K562 (cell line): ENCODE measurements at regions not wholly inside any gene's neighbourhood (a gene's known extent, or its start where the extent isn't known, plus 50 kb on each side); places are given as distances from the start of the nearest gene placed in this dataset.

ENCODE experiments used
- ATAC-seq: fragments of 200-7000 bp; cut with Tn5 transposase; 3 replicates; pipeline ENCODE4 v1.9.1; 2020; ENCODE audit warnings: moderate library complexity
- BruUV-seq: library from RNA; stranded (reverse); fragments of 400-500 nt; replicated peaks from 2 replicates; lab custom pipeline; 2021; lab: Mats Ljungman, UMichigan
- CTCF ChIA-PET: fragments of 300-600 bp; formaldehyde crosslinking; extraction: SDS; loops from one replicate; lab custom pipeline; 2021; ENCODE audit warnings: low intra/inter-chr PET ratio; lab: Yijun Ruan, JAX
- POLR2A ChIA-PET: fragments of 300-600, 350-650 bp; sonication (Branson Sonifier 250); formaldehyde crosslinking; extraction: SDS; loops from one replicate; lab custom pipeline; 2021; ENCODE audit warnings: antibody characterized with exemption, inconsistent platforms; lab: Yijun Ruan, JAX
- DNase-seq, 4 experiments: peaks; one replicate each; pipeline versions ENCODE4 v3.0.0 to v3.0.0-alpha.2; 2011 to 2018; ENCODE audit warnings: low spot score in 3 of 4, mixed read lengths in 3 of 4; ENCODE audit errors: extremely low read depth in 1 of 4
- FAIRE-seq: peaks from 2 replicates; lab custom pipeline; 2011; peaks lifted over from hg19 to GRCh38; lab: Jason Lieb, UNC
- H2AFZ ChIP-seq: 2 replicates; pipeline ENCODE4 v1.6.0; 2011; ENCODE audit warnings: low read depth, low read length, control low read depth, inconsistent platforms
- H3K27ac ChIP-seq: fragments of 200-600 bp; 3 replicates; pipeline ENCODE4 v1.8.0; 2011; ENCODE audit warnings: low read depth, mild to moderate bottlenecking, control low read depth, inconsistent platforms, low read length, moderate library complexity, mixed read lengths; ENCODE audit errors: extremely low read depth
- H3K27me3 ChIP-seq, 2 experiments: fragments of 300-600 bp in 1 of 2; 2 replicates in 1 of 2; 3 replicates in 1 of 2; pipeline versions ENCODE4 v1.6.0 to v1.8.0; 2011; ENCODE audit warnings: inconsistent platforms in 2 of 2, low read length in 2 of 2, mild to moderate bottlenecking in 1 of 2, mixed read lengths in 1 of 2, moderate library complexity in 1 of 2; ENCODE audit not compliant: control insufficient read depth in 2 of 2, insufficient read depth in 2 of 2
- H3K36me3 ChIP-seq: fragments of 300-600 bp; 3 replicates; pipeline ENCODE4 v1.8.0; 2011; ENCODE audit warnings: mild to moderate bottlenecking, low read length, inconsistent platforms; ENCODE audit not compliant: control insufficient read depth, insufficient read depth
- H3K4me1 ChIP-seq, 2 experiments: fragments of 200-600 bp in 1 of 2; replicated peaks in 1 of 2; 2 replicates in 1 of 2; 3 replicates in 1 of 2; pipeline versions ENCODE4 v1.5.1 to v1.8.0; 2011; ENCODE audit warnings: inconsistent platforms in 2 of 2, low read length in 2 of 2, mild to moderate bottlenecking in 1 of 2, mixed read lengths in 1 of 2, moderate library complexity in 1 of 2; ENCODE audit not compliant: control insufficient read depth in 2 of 2, insufficient read depth in 2 of 2
- H3K4me2 ChIP-seq: 2 replicates; pipeline ENCODE4 v1.6.1; 2011; ENCODE audit warnings: low read length, control low read depth, inconsistent platforms, mixed read lengths; ENCODE audit not compliant: insufficient read depth
- H3K4me3 ChIP-seq: fragments of 200-600 bp; sonication (generic), shearing (Covaris generic); 2 replicates; pipeline ENCODE4 v1.5.1; 2016; ENCODE audit warnings: control low read depth, inconsistent platforms
- H3K79me2 ChIP-seq: fragments of 200-600 bp; 3 replicates; pipeline ENCODE4 v1.8.0; 2011; ENCODE audit warnings: low read length, inconsistent platforms; ENCODE audit not compliant: control insufficient read depth, insufficient read depth
- H3K9ac ChIP-seq, 2 experiments: 2 replicates each; pipeline versions ENCODE4 v1.6.0 to v1.6.1; 2011; ENCODE audit warnings: low read depth in 2 of 2, low read length in 2 of 2, control low read depth in 1 of 2, inconsistent platforms in 1 of 2, mild to moderate bottlenecking in 1 of 2, mixed read lengths in 1 of 2; ENCODE audit not compliant: insufficient read depth in 1 of 2
- H3K9me1 ChIP-seq: one replicate; pipeline ENCODE4 v1.6.0; 2011; ENCODE audit warnings: inconsistent platforms, mild to moderate bottlenecking, low read length, moderate library complexity; ENCODE audit not compliant: control insufficient read depth, insufficient read depth
- H3K9me3 ChIP-seq: replicated peaks from 2 replicates; pipeline ENCODE4 v1.5.1; 2011; ENCODE audit warnings: low read depth, low read length, inconsistent platforms; ENCODE audit not compliant: control insufficient read depth, insufficient read depth
- H4K20me1 ChIP-seq: replicated peaks from 2 replicates; pipeline ENCODE4 v1.6.1; 2011; ENCODE audit warnings: low read length, inconsistent platforms, mixed read lengths; ENCODE audit not compliant: control insufficient read depth, insufficient read depth
- FOXJ2 ChIP-seq: fragments of 200-800 bp; sonication (Bioruptor generic); IDR thresholded peaks from 2 replicates; pipeline ENCODE4 v1.6.1; 2016; ENCODE audit warnings: missing genetic modification characterization, missing compliant biosample characterization
- NR2C2 ChIP-seq, 2 experiments: fragments of 200-800 bp in 1 of 2; sonication (Bioruptor generic) in 1 of 2; sonication (generic) in 1 of 2; formaldehyde crosslinking in 1 of 2; IDR thresholded peaks; 2 replicates each; pipeline versions ENCODE4 v1.6.1 to v1.8.0; 2016 to 2022; ENCODE audit warnings: mild to moderate bottlenecking in 1 of 2, missing compliant biosample characterization in 1 of 2, missing genetic modification characterization in 1 of 2, missing genetic modification reagents in 1 of 2
- TFAM ChIP-seq: fragments of 250-450 bp; sonication (Bioruptor Pico); conservative IDR thresholded peaks from 2 replicates; pipeline ENCODE4 v1.5.0; 2021; ENCODE audit warnings: mild to moderate bottlenecking, moderate library complexity
- WGBS: fragments of 100-300 bp; shearing (Covaris generic); methylation state at CpG from one replicate; pipeline ENCODE4 v1.1.6; 2016; ENCODE audit warnings: low coverage, mixed read lengths; ENCODE audit not compliant: insufficient coverage; ENCODE audit errors: missing lambda C conversion rate; 5-methylcytosine and 5-hydroxymethylcytosine counted together
- in situ Hi-C: fragments of 300-500 bp; cut with MboI; formaldehyde crosslinking; loops from 4 replicates; pipeline ENCODE4 v1.15.0; 2018; ENCODE audit warnings: inconsistent platforms, mixed read lengths
- intact Hi-C: fragments of 100-400 bp; cut with micrococcal nuclease; formaldehyde crosslinking; loops from 2 replicates; pipeline ENCODE4 v1.14.2; 2022
- TF ChIP-seq, protein P1 (sequence below): fragments of 250-450 bp; sonication (Bioruptor Pico); IDR thresholded peaks from 2 replicates; pipeline ENCODE4 v1.8.0; 2022; ENCODE audit warnings: inconsistent platforms
- TF ChIP-seq, protein P2 (sequence below): sonication (generic); formaldehyde crosslinking; IDR thresholded peaks from 2 replicates; pipeline ENCODE4 v1.8.1; 2022; ENCODE audit warnings: missing genetic modification reagents

DNA sequence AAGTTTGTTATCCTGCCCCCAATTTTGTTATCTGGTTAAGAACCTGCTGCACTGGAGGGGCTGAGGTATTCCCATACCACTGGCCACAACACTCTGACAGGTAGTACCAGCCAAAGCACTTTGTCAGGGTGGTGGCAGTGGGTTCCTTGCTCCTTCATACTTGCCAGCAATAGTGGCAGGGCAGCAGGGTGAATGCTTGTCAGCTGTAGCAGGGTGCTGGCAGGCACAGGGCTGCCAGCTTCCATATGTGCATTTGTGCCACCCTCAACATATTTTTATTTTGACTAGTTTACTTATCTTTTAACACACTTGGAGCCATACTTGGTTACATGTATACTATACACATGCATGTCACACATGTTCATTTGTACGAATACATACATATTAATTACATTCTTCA, 294.0 kb upstream of the VWC2 start:
- no peaks in the 10 kb centered on the region for H3K4me1 ChIP-seq
- intact Hi-C loops (no loop called here), in situ Hi-C loops (no loop called here)
- no peak overlapping the region for H3K4me3 ChIP-seq
- FAIRE-seq (no peak), ATAC-seq (no peak), DNase-seq (no peak)
- TF ChIP-seq, protein P1, sequence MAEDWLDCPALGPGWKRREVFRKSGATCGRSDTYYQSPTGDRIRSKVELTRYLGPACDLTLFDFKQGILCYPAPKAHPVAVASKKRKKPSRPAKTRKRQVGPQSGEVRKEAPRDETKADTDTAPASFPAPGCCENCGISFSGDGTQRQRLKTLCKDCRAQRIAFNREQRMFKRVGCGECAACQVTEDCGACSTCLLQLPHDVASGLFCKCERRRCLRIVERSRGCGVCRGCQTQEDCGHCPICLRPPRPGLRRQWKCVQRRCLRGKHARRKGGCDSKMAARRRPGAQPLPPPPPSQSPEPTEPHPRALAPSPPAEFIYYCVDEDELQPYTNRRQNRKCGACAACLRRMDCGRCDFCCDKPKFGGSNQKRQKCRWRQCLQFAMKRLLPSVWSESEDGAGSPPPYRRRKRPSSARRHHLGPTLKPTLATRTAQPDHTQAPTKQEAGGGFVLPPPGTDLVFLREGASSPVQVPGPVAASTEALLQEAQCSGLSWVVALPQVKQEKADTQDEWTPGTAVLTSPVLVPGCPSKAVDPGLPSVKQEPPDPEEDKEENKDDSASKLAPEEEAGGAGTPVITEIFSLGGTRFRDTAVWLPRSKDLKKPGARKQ (CRISPR knock-in tag), result no peak
- TF ChIP-seq TFAM (CRISPR knock-in tag), result no peak
- TF ChIP-seq FOXJ2 (tag), result no peak
- TF ChIP-seq NR2C2 (CRISPR knock-in tag; IDR thresholded peaks at IDR 0.05), result no peak
- TF ChIP-seq NR2C2 (tag; IDR thresholded peaks at IDR 0.05), result no peak
- TF ChIP-seq, protein P2, sequence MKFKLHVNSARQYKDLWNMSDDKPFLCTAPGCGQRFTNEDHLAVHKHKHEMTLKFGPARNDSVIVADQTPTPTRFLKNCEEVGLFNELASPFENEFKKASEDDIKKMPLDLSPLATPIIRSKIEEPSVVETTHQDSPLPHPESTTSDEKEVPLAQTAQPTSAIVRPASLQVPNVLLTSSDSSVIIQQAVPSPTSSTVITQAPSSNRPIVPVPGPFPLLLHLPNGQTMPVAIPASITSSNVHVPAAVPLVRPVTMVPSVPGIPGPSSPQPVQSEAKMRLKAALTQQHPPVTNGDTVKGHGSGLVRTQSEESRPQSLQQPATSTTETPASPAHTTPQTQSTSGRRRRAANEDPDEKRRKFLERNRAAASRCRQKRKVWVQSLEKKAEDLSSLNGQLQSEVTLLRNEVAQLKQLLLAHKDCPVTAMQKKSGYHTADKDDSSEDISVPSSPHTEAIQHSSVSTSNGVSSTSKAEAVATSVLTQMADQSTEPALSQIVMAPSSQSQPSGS (CRISPR knock-in tag), result no peak
- H2AFZ ChIP-seq, result no peak overlapping the region
- H3K79me2 ChIP-seq, result no peaks in the 10 kb centered on the region
- 0% methylated on average over 1 of the region's 1 CpG for WGBS
- no peaks in the 10 kb centered on the region for H4K20me1 ChIP-seq
- POLR2A ChIA-PET, result no interaction called here
- H3K4me2 ChIP-seq, result no peak overlapping the region
- H3K9me1 ChIP-seq, result no peaks in the 10 kb centered on the region
- H3K36me3 ChIP-seq, result no peaks in the 10 kb centered on the region
- H3K9ac ChIP-seq, result no peak overlapping the region
- no TSS peak for BruUV-seq
- no peak overlapping the region for H3K27ac ChIP-seq
- no peaks in the 10 kb centered on the region for H3K27me3 ChIP-seq
- H3K9me3 ChIP-seq, result no peaks in the 10 kb centered on the region
- CTCF ChIA-PET, result no interaction called here
